Keratinocyte (primary cell): ENCODE measurements at regions not wholly inside any gene's neighbourhood (a gene's known extent, or its start where the extent isn't known, plus 50 kb on each side); places are given as distances from the start of the nearest gene placed in this dataset.

Source experiments
- DNase-seq: peaks from one replicate; pipeline ENCODE4 v3.0.0-alpha.2; 2011; ENCODE audit warnings: low read depth, missing footprints, low spot score
- FAIRE-seq: peaks from 2 replicates; lab custom pipeline; 2011; peaks lifted over from hg19 to GRCh38; lab: Jason Lieb, UNC
- H2AFZ ChIP-seq: 2 replicates; pipeline ENCODE4 v1.6.0; 2012; ENCODE audit warnings: low read length, control low read depth, inconsistent platforms; ENCODE audit not compliant: control insufficient read depth
- H3K27ac ChIP-seq: 2 replicates; pipeline ENCODE4 v1.5.1; 2011; ENCODE audit warnings: low read length; ENCODE audit not compliant: control insufficient read depth, insufficient read depth
- H3K27me3 ChIP-seq: 3 replicates; pipeline ENCODE4 v1.6.0; 2011; ENCODE audit warnings: low read length; ENCODE audit not compliant: control insufficient read depth, insufficient read depth; ENCODE audit errors: extremely low read depth
- H3K36me3 ChIP-seq, 2 experiments: 2 replicates in 1 of 2; 3 replicates in 1 of 2; pipeline ENCODE4 v1.5.1; 2011; ENCODE audit warnings: low read length in 2 of 2, mild to moderate bottlenecking in 1 of 2; ENCODE audit not compliant: control insufficient read depth in 2 of 2, insufficient read depth in 2 of 2; ENCODE audit errors: extremely low read depth in 1 of 2
- H3K4me1 ChIP-seq: 3 replicates; pipeline ENCODE4 v1.5.1; 2011; ENCODE audit warnings: low read length; ENCODE audit not compliant: control insufficient read depth, insufficient read depth; ENCODE audit errors: extremely low read depth
- H3K4me2 ChIP-seq: 3 replicates; pipeline ENCODE4 v1.6.0; 2011; ENCODE audit warnings: low read depth, low read length; ENCODE audit not compliant: control insufficient read depth, insufficient read depth; ENCODE audit errors: extremely low read depth
- H3K4me3 ChIP-seq, 3 experiments: fragments of 200-600 bp in 1 of 3; sonication (generic) in 1 of 3; 2 replicates in 2 of 3; 3 replicates in 1 of 3; pipeline ENCODE4 v1.5.1; 2011 to 2016; ENCODE audit warnings: low read length in 3 of 3, mild to moderate bottlenecking in 3 of 3, control low read depth in 2 of 3, inconsistent platforms in 1 of 3, low read depth in 1 of 3, mixed read lengths in 1 of 3, mixed run types in 1 of 3, moderate library complexity in 1 of 3; ENCODE audit not compliant: control insufficient read depth in 2 of 3, insufficient read depth in 2 of 3; ENCODE audit errors: extremely low read depth in 1 of 3
- H3K79me2 ChIP-seq: 2 replicates; pipeline ENCODE4 v1.6.0; 2012; ENCODE audit warnings: low read length; ENCODE audit not compliant: control insufficient read depth, insufficient read depth
- H3K9ac ChIP-seq: 3 replicates; pipeline ENCODE4 v1.6.0; 2011; ENCODE audit warnings: low read length; ENCODE audit not compliant: control insufficient read depth, insufficient read depth; ENCODE audit errors: extremely low read depth
- H3K9me1 ChIP-seq: 3 replicates; pipeline ENCODE4 v1.6.0; 2011; ENCODE audit warnings: low read length; ENCODE audit not compliant: control insufficient read depth, insufficient read depth; ENCODE audit errors: extremely low read depth
- H3K9me3 ChIP-seq: 2 replicates; pipeline ENCODE4 v1.5.1; 2012; ENCODE audit warnings: low read depth, low read length; ENCODE audit not compliant: control insufficient read depth
- H4K20me1 ChIP-seq: 3 replicates; pipeline ENCODE4 v1.6.0; 2011; ENCODE audit warnings: low read length; ENCODE audit not compliant: control insufficient read depth, insufficient read depth; ENCODE audit errors: extremely low read depth
- CTCF ChIP-seq, 3 experiments: IDR thresholded peaks in 1 of 3; conservative IDR thresholded peaks in 1 of 3; optimal IDR thresholded peaks in 1 of 3; 2 replicates in 2 of 3; 3 replicates in 1 of 3; pipeline versions ENCODE3 to v1.5.1; 2011; ENCODE audit warnings: low read length in 3 of 3, mild to moderate bottlenecking in 3 of 3, moderate library complexity in 2 of 3, control low read depth in 1 of 3, inconsistent platforms in 1 of 3; ENCODE audit not compliant: insufficient read depth in 2 of 3; ENCODE audit errors: extremely low read depth in 1 of 3
- EZH2 ChIP-seq: IDR thresholded peaks from one replicate; pipeline ENCODE4 v1.6.1; 2012; ENCODE audit warnings: inconsistent platforms, mild to moderate bottlenecking, low read length, moderate library complexity
- dilution Hi-C: fragments of 300-500 bp; cut with MboI; formaldehyde crosslinking; loops from one replicate; pipeline ENCODE4 v1.7.0; 2020; ENCODE audit warnings: low sequenced_read_pairs; ENCODE audit not compliant: extremely low pct_ligation_motif_present

GRCh38 chr4:107366016-107366735 is 330.1 kb upstream of the DKK2 start:
- TF ChIP-seq CTCF (optimal IDR thresholded peaks at IDR 0.05 in 1 of 3, IDR thresholded peaks at IDR 0.05 in 1 of 3, conservative IDR thresholded peaks at IDR 0.05 in 1 of 3; ENCODE audit: extremely low read depth in 1 of 3, insufficient read depth in 2 of 3, low read length in 3 of 3), result no peak
- TF ChIP-seq EZH2, result no peak
- no peaks in the 10 kb centered on the region for H3K36me3 ChIP-seq
- DNase-seq, result no peak
- H3K27ac ChIP-seq, result no peak overlapping the region
- no peaks in the 10 kb centered on the region for H3K79me2 ChIP-seq
- no peak overlapping the region for H3K4me3 ChIP-seq
- dilution Hi-C loops, result no loop called here
- no peaks in the 10 kb centered on the region for H3K27me3 ChIP-seq
- H3K9me1 ChIP-seq, result no peaks in the 10 kb centered on the region
- no peaks in the 10 kb centered on the region for H3K9me3 ChIP-seq
- no peaks in the 10 kb centered on the region for H4K20me1 ChIP-seq
- FAIRE-seq, result no peak
- H3K4me2 ChIP-seq, result no peak overlapping the region
- H3K9ac ChIP-seq, result no peak overlapping the region
- H2AFZ ChIP-seq, result no peak overlapping the region
- no peaks in the 10 kb centered on the region for H3K4me1 ChIP-seq

GRCh38 chr4:107363125-107363524 is 327.0 kb upstream of the DKK2 start:
- no peak overlapping the region for H2AFZ ChIP-seq
- no peak overlapping the region for H3K27ac ChIP-seq
- H3K9me1 ChIP-seq, result no peaks in the 10 kb centered on the region
- no peaks in the 10 kb centered on the region for H3K9me3 ChIP-seq
- H3K4me1 ChIP-seq, result no peaks in the 10 kb centered on the region
- FAIRE-seq (no peak), DNase-seq (no peak)
- no peak overlapping the region for H3K9ac ChIP-seq
- no peak overlapping the region for H3K4me2 ChIP-seq
- no peaks in the 10 kb centered on the region for H3K79me2 ChIP-seq
- dilution Hi-C loops, result no loop called here
- no peaks in the 10 kb centered on the region for H3K36me3 ChIP-seq
- no peaks in the 10 kb centered on the region for H4K20me1 ChIP-seq
- no peaks in the 10 kb centered on the region for H3K27me3 ChIP-seq
- TF ChIP-seq CTCF (optimal IDR thresholded peaks at IDR 0.05 in 1 of 3, IDR thresholded peaks at IDR 0.05 in 1 of 3, conservative IDR thresholded peaks at IDR 0.05 in 1 of 3; ENCODE audit: extremely low read depth in 1 of 3, insufficient read depth in 2 of 3, low read length in 3 of 3), result no peak
- no peak for TF ChIP-seq EZH2
- no peak overlapping the region for H3K4me3 ChIP-seq
